Esophagus muscularis mucosa (tissue), 4 donors: ENCODE measurements at regions not wholly inside any gene's neighbourhood (a gene's known extent, or its start where the extent isn't known, plus 50 kb on each side); places are given as distances from the start of the nearest gene placed in this dataset.
"Not testable (repeated sequence)": the region's sequence is repeated elsewhere in the genome, so short reads cannot be mapped to it uniquely, and the experiment has no call there.

Experiments
- DNase-seq: peaks from one replicate; pipeline ENCODE4 v3.0.0-alpha.2; 2017; ENCODE audit errors: extremely low spot score
- H3K27ac ChIP-seq, 4 donors: fragments of 200-600 bp; sonication (generic); replicated peaks in 1 of 4; 1 replicate in 3 of 4; 2 replicates in 1 of 4; pipeline ENCODE4 v1.5.1; 2016 to 2019; ENCODE audit warnings: mild to moderate bottlenecking in 1 of 4
- H3K27me3 ChIP-seq, 4 donors: fragments of 200-600 bp; sonication (generic); one replicate each; pipeline versions ENCODE4 v1.5.1 to v1.6.0; 2016 to 2019
- H3K36me3 ChIP-seq, 4 donors: fragments of 200-600 bp; sonication (generic); one replicate each; pipeline ENCODE4 v1.5.1; 2016 to 2019
- H3K4me1 ChIP-seq, 4 donors: fragments of 200-600 bp; sonication (generic); one replicate each; pipeline ENCODE4 v1.5.1; 2016 to 2019
- H3K4me3 ChIP-seq, 4 donors: fragments of 200-600 bp; sonication (generic); 1 replicate in 2 of 4; 2 replicates in 2 of 4; pipeline ENCODE4 v1.5.1; 2016 to 2019; ENCODE audit warnings: mild to moderate bottlenecking in 4 of 4, moderate library complexity in 1 of 4
- H3K9me3 ChIP-seq, 4 donors: fragments of 200-600 bp; sonication (generic); 1 replicate in 3 of 4; 2 replicates in 1 of 4; pipeline ENCODE4 v1.5.1; 2016 to 2019
- CTCF ChIP-seq, 3 experiments: fragments of 200-600 bp in 2 of 3; fragments of 450-650 bp in 1 of 3; sonication (generic) in 2 of 3; IDR thresholded peaks; one replicate each; pipeline ENCODE4 v1.5.1; 2017 to 2019; ENCODE audit warnings: antibody characterized with exemption in 3 of 3, mild to moderate bottlenecking in 2 of 3, moderate library complexity in 1 of 3
- EP300 ChIP-seq: sonication (generic); formaldehyde crosslinking; IDR thresholded peaks from one replicate; pipeline ENCODE4 v1.6.1; 2017; ENCODE audit warnings: antibody characterized with exemption
- POLR2A ChIP-seq: fragments of 450-650 bp; IDR thresholded peaks from one replicate; pipeline ENCODE4 v1.6.1; 2017; ENCODE audit warnings: antibody characterized with exemption, moderate library complexity, mild to moderate bottlenecking, low read depth
- POLR2AphosphoS5 ChIP-seq, 2 donors: sonication (generic); formaldehyde crosslinking; IDR thresholded peaks; one replicate each; pipeline ENCODE4 v1.6.1; 2017; ENCODE audit warnings: antibody characterized with exemption in 2 of 2
- WGBS: methylation state at CpG from one replicate; pipeline ENCODE4 v1.1.5; 2018; 5-methylcytosine and 5-hydroxymethylcytosine counted together
- intact Hi-C: fragments of 100-400 bp; cut with DNase I; formaldehyde crosslinking; loops from one replicate; pipeline ENCODE4 v1.15.1; 2023

GRCh38 chr6:154931711-154932424, 63.2 kb upstream of the TIAM2 start:
- intact Hi-C loops: no loop called here
- no peak overlapping the region for H3K27ac ChIP-seq
- WGBS: 74% methylated on average over 4 of the region's 4 CpGs
- TF ChIP-seq EP300 (no peak), POLR2AphosphoS5 (IDR thresholded peaks at IDR 0.05) (no peak)
- no peak overlapping the region for H3K4me3 ChIP-seq
- no peaks in the 10 kb centered on the region for H3K27me3 ChIP-seq
- no peaks in the 10 kb centered on the region for H3K9me3 ChIP-seq
- no peak for DNase-seq
- H3K36me3 ChIP-seq: peaks cover 0 to 4% (median 0%) of the 10 kb centered on the region in 4 donors
- peaks cover 10 to 17% (median 12%) of the 10 kb centered on the region in 4 donors for H3K4me1 ChIP-seq

GRCh38 chr6:154932515-154933027, 62.5 kb upstream of the TIAM2 start:
- Histone ChIP-seq H3K9me3 (no peaks in the 10 kb centered on the region), H3K4me1 (peaks cover 10 to 24% (median 18%) of the 10 kb centered on the region in 4 donors), H3K36me3 (peaks cover 0 to 4% (median 0%) of the 10 kb centered on the region in 4 donors), H3K27ac (no peak overlapping the region), H3K4me3 (no peak overlapping the region), H3K27me3 (no peaks in the 10 kb centered on the region)
- 42% methylated on average over 6 of the region's 6 CpGs for WGBS
- intact Hi-C loops: no loop called here
- no peak for DNase-seq
- no peak for TF ChIP-seq POLR2AphosphoS5 (IDR thresholded peaks at IDR 0.05)
- TF ChIP-seq CTCF (IDR thresholded peaks at IDR 0.05): no peak
- no peak for TF ChIP-seq POLR2A
- TF ChIP-seq EP300: no peak

- no peaks in the 10 kb centered on the region for H3K9me3 ChIP-seq
- no peak overlapping the region for H3K4me3 ChIP-seq
- no peak for TF ChIP-seq POLR2AphosphoS5 (IDR thresholded peaks at IDR 0.05)
- no peak for TF ChIP-seq EP300
- no peak for TF ChIP-seq CTCF (IDR thresholded peaks at IDR 0.05)
- no peak for TF ChIP-seq POLR2A
- intact Hi-C loops: no loop called here
- H3K27me3 ChIP-seq: no peaks in the 10 kb centered on the region
- no peak overlapping the region for H3K27ac ChIP-seq
- peaks cover 0 to 4% (median 0%) of the 10 kb centered on the region in 4 donors for H3K36me3 ChIP-seq
- no peak for DNase-seq
- WGBS: 87% methylated on average over 10 of the region's 10 CpGs
- H3K4me1 ChIP-seq: peaks cover 10 to 31% (median 23%) of the 10 kb centered on the region in 4 donors
These were observed 61.8 kb upstream of the TIAM2 start for GRCh38 chr6:154933181-154933827.

GRCh38 chr6:154937306-154938220, 57.6 kb upstream of the TIAM2 start:
- DNase-seq: no peak
- H3K4me3 ChIP-seq: no peak overlapping the region
- intact Hi-C loops: no loop called here
- H3K9me3 ChIP-seq: no peaks in the 10 kb centered on the region
- H3K27me3 ChIP-seq: no peaks in the 10 kb centered on the region
- no peak overlapping the region for H3K27ac ChIP-seq
- TF ChIP-seq POLR2AphosphoS5 (IDR thresholded peaks at IDR 0.05): no peak
- no peak for TF ChIP-seq EP300
- no peak for TF ChIP-seq CTCF (IDR thresholded peaks at IDR 0.05)
- no peak for TF ChIP-seq POLR2A
- peaks cover 0 to 4% (median 0%) of the 10 kb centered on the region in 4 donors for H3K36me3 ChIP-seq
- H3K4me1 ChIP-seq: peaks cover 0 to 22% (median 16%) of the 10 kb centered on the region in 4 donors
- WGBS: 62% methylated on average over 13 of the region's 17 CpGs

- Histone ChIP-seq H3K27ac (no peak overlapping the region), H3K9me3 (no peaks in the 10 kb centered on the region), H3K4me1 (peaks cover 0 to 18% (median 13%) of the 10 kb centered on the region in 4 donors), H3K4me3 (no peak overlapping the region), H3K36me3 (peaks cover 0 to 4% (median 0%) of the 10 kb centered on the region in 4 donors), H3K27me3 (no peaks in the 10 kb centered on the region)
- DNase-seq: no peak
- no peak for TF ChIP-seq EP300
- TF ChIP-seq POLR2AphosphoS5 (IDR thresholded peaks at IDR 0.05): no peak
- TF ChIP-seq CTCF (IDR thresholded peaks at IDR 0.05): no peak
- TF ChIP-seq POLR2A: no peak
- WGBS: 49% methylated on average over 9 of the region's 9 CpGs
- intact Hi-C loops: no loop called here
These were observed 56.9 kb upstream of the TIAM2 start for GRCh38 chr6:154938221-154938580.

GRCh38 chr6:154938727-154939285, 56.3 kb upstream of the TIAM2 start:
- peaks cover 0 to 18% (median 13%) of the 10 kb centered on the region in 4 donors for H3K4me1 ChIP-seq
- H3K9me3 ChIP-seq, H3K27ac ChIP-seq, H3K27me3 ChIP-seq, H3K4me3 ChIP-seq, DNase-seq, H3K36me3 ChIP-seq, intact Hi-C loops: not testable (repeated sequence)
- WGBS: 97% methylated on average over 16 of the region's 16 CpGs
